C4-2B (cell line): ENCODE measurements at regions not wholly inside any gene's neighbourhood (a gene's known extent, or its start where the extent isn't known, plus 50 kb on each side); places are given as distances from the start of the nearest gene placed in this dataset.

Experiments used
- ZFX ChIP-seq: fragments of 450-650 bp; IDR thresholded peaks from 2 replicates; pipeline ENCODE4 v1.6.1; 2017
- TF ChIP-seq, protein P1 (sequence below): fragments of 450-650 bp; conservative IDR thresholded peaks from 2 replicates; pipeline ENCODE4 v1.5.1; 2017; ENCODE audit warnings: mild to moderate bottlenecking

DNA sequence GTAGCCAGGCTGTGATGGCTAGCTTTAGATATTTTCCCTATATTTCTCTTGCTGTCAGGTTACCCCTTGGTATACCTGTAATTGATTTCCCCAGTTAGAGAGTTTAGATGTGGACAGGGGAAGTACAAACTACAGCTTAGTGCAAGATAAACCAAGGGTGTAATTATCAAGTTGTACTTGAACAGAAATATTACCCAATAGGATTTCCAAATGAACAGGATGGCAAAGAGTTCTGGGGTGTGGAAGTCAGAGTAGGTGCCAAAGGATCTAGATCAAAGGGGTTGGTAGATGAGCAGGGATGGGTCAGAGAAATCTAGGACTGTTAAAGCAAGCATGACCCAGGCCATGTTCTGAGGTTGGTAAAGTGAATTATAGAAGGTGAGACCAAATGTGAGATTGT lies 585.2 kb downstream of the CCDC85A start:
- TF ChIP-seq, protein P1, sequence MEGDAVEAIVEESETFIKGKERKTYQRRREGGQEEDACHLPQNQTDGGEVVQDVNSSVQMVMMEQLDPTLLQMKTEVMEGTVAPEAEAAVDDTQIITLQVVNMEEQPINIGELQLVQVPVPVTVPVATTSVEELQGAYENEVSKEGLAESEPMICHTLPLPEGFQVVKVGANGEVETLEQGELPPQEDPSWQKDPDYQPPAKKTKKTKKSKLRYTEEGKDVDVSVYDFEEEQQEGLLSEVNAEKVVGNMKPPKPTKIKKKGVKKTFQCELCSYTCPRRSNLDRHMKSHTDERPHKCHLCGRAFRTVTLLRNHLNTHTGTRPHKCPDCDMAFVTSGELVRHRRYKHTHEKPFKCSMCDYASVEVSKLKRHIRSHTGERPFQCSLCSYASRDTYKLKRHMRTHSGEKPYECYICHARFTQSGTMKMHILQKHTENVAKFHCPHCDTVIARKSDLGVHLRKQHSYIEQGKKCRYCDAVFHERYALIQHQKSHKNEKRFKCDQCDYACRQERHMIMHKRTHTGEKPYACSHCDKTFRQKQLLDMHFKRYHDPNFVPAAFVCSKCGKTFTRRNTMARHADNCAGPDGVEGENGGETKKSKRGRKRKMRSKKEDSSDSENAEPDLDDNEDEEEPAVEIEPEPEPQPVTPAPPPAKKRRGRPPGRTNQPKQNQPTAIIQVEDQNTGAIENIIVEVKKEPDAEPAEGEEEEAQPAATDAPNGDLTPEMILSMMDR, result no peak
- no peak for TF ChIP-seq ZFX
